GM12878 (cell line): ENCODE measurements at regions not wholly inside any gene's neighbourhood (a gene's known extent, or its start where the extent isn't known, plus 50 kb on each side); places are given as distances from the start of the nearest gene placed in this dataset.

Experiments
- ATF7 ChIP-seq: fragments of 450-650 bp; IDR thresholded peaks from 2 replicates; pipeline ENCODE4 v1.6.1; 2016; ENCODE audit warnings: low read depth, mild to moderate bottlenecking
- BRCA1 ChIP-seq: IDR thresholded peaks from 2 replicates; pipeline ENCODE4 v1.6.1; 2011; ENCODE audit warnings: low read depth, low read length, improper control_type of control experiment
- CHD1 ChIP-seq: IDR thresholded peaks from 2 replicates; pipeline ENCODE4 v1.6.1; 2012; ENCODE audit warnings: low read depth, low read length, improper control_type of control experiment
- CHD2 ChIP-seq: IDR thresholded peaks from 2 replicates; pipeline ENCODE4 v1.6.1; 2011; ENCODE audit warnings: low read depth, low read length, improper control_type of control experiment, borderline replicate concordance
- CTCF ChIP-seq, 3 experiments: IDR thresholded peaks in 2 of 3; conservative IDR thresholded peaks in 1 of 3; 2 replicates each; pipeline ENCODE4 v1.5.1; 2011; ENCODE audit warnings: low read depth in 3 of 3, low read length in 3 of 3, mild to moderate bottlenecking in 3 of 3, control low read depth in 2 of 3, moderate library complexity in 2 of 3, inconsistent platforms in 1 of 3, mixed read lengths in 1 of 3; ENCODE audit not compliant: control insufficient read depth in 2 of 3, insufficient read depth in 1 of 3; ENCODE audit errors: extremely low read depth in 1 of 3
- CUX1 ChIP-seq: IDR thresholded peaks from 2 replicates; pipeline ENCODE4 v1.6.1; 2012; ENCODE audit warnings: improper control_type of control experiment, low read depth, low read length; ENCODE audit not compliant: insufficient replicate concordance
- E2F8 ChIP-seq: fragments of 450-650 bp; IDR thresholded peaks from 2 replicates; pipeline ENCODE4 v1.6.1; 2018; ENCODE audit warnings: mild to moderate bottlenecking, low read depth, moderate library complexity; ENCODE audit not compliant: partially characterized antibody
- HDAC6 ChIP-seq: fragments of 200-600 bp; sonication (generic); IDR thresholded peaks from one replicate; pipeline ENCODE4 v1.8.0; 2017; ENCODE audit warnings: antibody characterized with exemption; ENCODE audit not compliant: unreplicated experiment
- HDGF ChIP-seq: fragments of 450-650 bp; IDR thresholded peaks from 2 replicates; pipeline ENCODE4 v1.6.1; 2016; ENCODE audit warnings: antibody characterized with exemption
- KDM1A ChIP-seq: fragments of 200-600 bp; sonication (generic); IDR thresholded peaks from 2 replicates; pipeline ENCODE4 v1.6.1; 2016; ENCODE audit warnings: borderline replicate concordance
- NFIC ChIP-seq: IDR thresholded peaks from 2 replicates; pipeline ENCODE4 v1.6.1; 2012; ENCODE audit warnings: low read depth, mild to moderate bottlenecking, inconsistent platforms, low read length, moderate library complexity
- NR2F1 ChIP-seq: fragments of 450-650 bp; conservative IDR thresholded peaks from 2 replicates; pipeline ENCODE4 v1.6.1; 2017; ENCODE audit warnings: mild to moderate bottlenecking
- POLR2AphosphoS5 ChIP-seq: IDR thresholded peaks from 2 replicates; pipeline ENCODE4 v1.6.1; 2011; ENCODE audit warnings: mild to moderate bottlenecking, low read length, inconsistent platforms
- POU2F2 ChIP-seq: IDR thresholded peaks from 3 replicates; pipeline ENCODE4 v1.6.1; 2011; ENCODE audit warnings: low read depth, mild to moderate bottlenecking, low read length, borderline replicate concordance
- RAD21 ChIP-seq: IDR thresholded peaks from 2 replicates; pipeline ENCODE4 v1.6.1; 2011; ENCODE audit warnings: mild to moderate bottlenecking, low read depth, low read length, moderate library complexity; ENCODE audit not compliant: insufficient read depth
- RB1 ChIP-seq: fragments of 450-650 bp; formaldehyde crosslinking; IDR thresholded peaks from 2 replicates; pipeline ENCODE4 v1.6.1; 2017; ENCODE audit warnings: mild to moderate bottlenecking, borderline replicate concordance
- RUNX3 ChIP-seq: IDR thresholded peaks from 2 replicates; pipeline ENCODE4 v1.6.1; 2012; ENCODE audit warnings: low read length, inconsistent platforms
- SMARCA5 ChIP-seq: fragments of 450-650 bp; IDR thresholded peaks from 2 replicates; pipeline ENCODE4 v1.6.1; 2017; ENCODE audit warnings: mild to moderate bottlenecking
- TCF12 ChIP-seq: IDR thresholded peaks from 2 replicates; pipeline ENCODE4 v1.6.1; 2011; ENCODE audit warnings: low read depth, mild to moderate bottlenecking, low read length
- ZBED1 ChIP-seq: IDR thresholded peaks from 2 replicates; pipeline ENCODE4 v1.6.1; 2016; ENCODE audit warnings: borderline replicate concordance
- ZNF622 ChIP-seq: fragments of 450-650 bp; IDR thresholded peaks from 2 replicates; pipeline ENCODE4 v1.6.1; 2017; ENCODE audit warnings: mild to moderate bottlenecking, inconsistent platforms

- no peak for TF ChIP-seq HDAC6
- TF ChIP-seq E2F8: no peak
- no peak for TF ChIP-seq BRCA1
- no peak for TF ChIP-seq SMARCA5
- TF ChIP-seq POLR2AphosphoS5: peak; percentile 2; the same call in 1 of the 2 replicates
- TF ChIP-seq POU2F2: 0 out of 3 replicates have a peak, but pooled peaks have one; percentile 1
- no peak for TF ChIP-seq CHD2
- TF ChIP-seq TCF12: no peak
- no peak for TF ChIP-seq RB1
- 0 out of 2 replicates have a peak, but pooled peaks have one; percentile 5 for TF ChIP-seq ZBED1
- TF ChIP-seq NR2F1: no peak; the same call in 1 of the 2 replicates
- TF ChIP-seq CHD1: peak; percentile 46; the same call in 1 of the 2 replicates
- TF ChIP-seq RAD21: no peak
- TF ChIP-seq KDM1A: no peak
- no peak for TF ChIP-seq ZNF622
- no peak for TF ChIP-seq CTCF (IDR thresholded peaks at IDR 0.05 in 2 of 3, conservative IDR thresholded peaks at IDR 0.05 in 1 of 3; ENCODE audit: control insufficient read depth in 2 of 3, extremely low read depth in 1 of 3, insufficient read depth in 1 of 3, low read depth in 3 of 3, low read length in 3 of 3)
- TF ChIP-seq HDGF: no peak
- 0 out of 2 replicates have a peak, but pooled peaks have one; percentile 8 for TF ChIP-seq NFIC
- no peak for TF ChIP-seq ATF7
- TF ChIP-seq RUNX3: peak; percentile 37
- no peak for TF ChIP-seq CUX1
These were observed 112.8 kb downstream of the HFE start (continued) for GRCh38 chr6:26199773-26200764.
